Brain microvascular endothelial cell (primary cell): ENCODE measurements at regions not wholly inside any gene's neighbourhood (a gene's known extent, or its start where the extent isn't known, plus 50 kb on each side); places are given as distances from the start of the nearest gene placed in this dataset.

Experiments used
- DNase-seq: peaks from one replicate; pipeline ENCODE4 v3.0.0-alpha.2; 2020
- H3K27ac ChIP-seq: fragments of 250-450 bp; sonication (Bioruptor Pico); 2 replicates; pipeline ENCODE4 v1.5.1; 2020; ENCODE audit warnings: mild to moderate bottlenecking, moderate library complexity
- H3K27me3 ChIP-seq: fragments of 250-450 bp; sonication (Bioruptor Pico); replicated peaks from 2 replicates; pipeline ENCODE4 v1.5.1; 2020; ENCODE audit warnings: mild to moderate bottlenecking
- H3K36me3 ChIP-seq: fragments of 250-450 bp; sonication (Bioruptor Pico); replicated peaks from 2 replicates; pipeline ENCODE4 v1.5.1; 2020; ENCODE audit warnings: mild to moderate bottlenecking
- H3K4me3 ChIP-seq: 2 replicates; pipeline ENCODE4 v1.5.1; 2011; ENCODE audit warnings: low read depth, mild to moderate bottlenecking, control low read depth, low read length, moderate library complexity
- in situ Hi-C: cut with HindIII; loops from 2 replicates; pipeline ENCODE4 v1.10.0; 2017; ENCODE audit warnings: low sequenced_read_pairs, low pct_ligation_motif_present
- TF ChIP-seq, protein P1 (sequence below): IDR thresholded peaks from 2 replicates; pipeline ENCODE4 v1.5.1; 2011; ENCODE audit warnings: low read depth, mild to moderate bottlenecking, moderate library complexity, low read length, control low read depth, inconsistent platforms; ENCODE audit errors: missing control alignments

DNA sequence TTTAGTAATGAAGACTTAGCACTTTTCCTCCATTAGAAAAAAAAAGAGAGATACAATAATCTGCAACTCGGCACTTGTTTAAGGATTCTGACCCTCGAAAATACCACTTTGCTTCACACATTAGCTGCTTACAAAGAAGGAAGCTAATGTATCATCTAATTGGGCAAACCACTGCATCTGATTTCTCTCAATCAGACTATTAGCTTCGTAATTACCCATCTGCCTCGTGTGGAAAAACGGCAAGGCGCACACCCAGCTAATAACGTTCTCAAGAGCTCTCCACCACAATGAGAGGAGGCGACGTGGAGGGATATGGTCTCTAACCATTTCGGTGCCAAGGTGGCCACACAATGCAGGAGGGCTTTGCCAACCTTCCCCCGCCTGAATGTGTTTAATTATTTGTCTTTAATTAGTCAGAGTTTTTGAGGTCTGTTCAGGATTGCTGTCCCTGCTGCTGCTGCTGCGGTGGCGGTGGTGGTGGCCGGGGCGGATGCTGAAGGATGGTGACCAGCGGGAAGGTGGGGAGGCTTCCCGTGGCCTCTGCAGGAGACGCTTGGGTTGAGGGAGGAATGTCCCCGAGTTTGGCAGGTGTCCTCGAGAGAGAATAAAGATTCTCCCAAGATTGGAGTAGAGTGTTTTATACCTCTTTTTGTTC lies 374.5 kb downstream of the RPS6KC1 start:
- Histone ChIP-seq H3K36me3 (no peaks in the 10 kb centered on the region), H3K27me3 (no peaks in the 10 kb centered on the region), H3K4me3 (no peak overlapping the region), H3K27ac (no peak overlapping the region)
- in situ Hi-C loops = no loop called here
- DNase-seq = no peak
- TF ChIP-seq, protein P1, sequence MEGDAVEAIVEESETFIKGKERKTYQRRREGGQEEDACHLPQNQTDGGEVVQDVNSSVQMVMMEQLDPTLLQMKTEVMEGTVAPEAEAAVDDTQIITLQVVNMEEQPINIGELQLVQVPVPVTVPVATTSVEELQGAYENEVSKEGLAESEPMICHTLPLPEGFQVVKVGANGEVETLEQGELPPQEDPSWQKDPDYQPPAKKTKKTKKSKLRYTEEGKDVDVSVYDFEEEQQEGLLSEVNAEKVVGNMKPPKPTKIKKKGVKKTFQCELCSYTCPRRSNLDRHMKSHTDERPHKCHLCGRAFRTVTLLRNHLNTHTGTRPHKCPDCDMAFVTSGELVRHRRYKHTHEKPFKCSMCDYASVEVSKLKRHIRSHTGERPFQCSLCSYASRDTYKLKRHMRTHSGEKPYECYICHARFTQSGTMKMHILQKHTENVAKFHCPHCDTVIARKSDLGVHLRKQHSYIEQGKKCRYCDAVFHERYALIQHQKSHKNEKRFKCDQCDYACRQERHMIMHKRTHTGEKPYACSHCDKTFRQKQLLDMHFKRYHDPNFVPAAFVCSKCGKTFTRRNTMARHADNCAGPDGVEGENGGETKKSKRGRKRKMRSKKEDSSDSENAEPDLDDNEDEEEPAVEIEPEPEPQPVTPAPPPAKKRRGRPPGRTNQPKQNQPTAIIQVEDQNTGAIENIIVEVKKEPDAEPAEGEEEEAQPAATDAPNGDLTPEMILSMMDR = no peak

- no peak for DNase-seq
- TF ChIP-seq, protein P1 = no peak
- Histone ChIP-seq H3K27me3 (no peaks in the 10 kb centered on the region), H3K27ac (no peak overlapping the region), H3K4me3 (no peak overlapping the region), H3K36me3 (no peaks in the 10 kb centered on the region)
- in situ Hi-C loops = no loop called here
These were observed 378.6 kb downstream of the RPS6KC1 start for GRCh38 chr1:213429642-213430041.

GRCh38 chr1:213435715-213436114 lies 384.7 kb downstream of the RPS6KC1 start:
- TF ChIP-seq, protein P1 = no peak
- Histone ChIP-seq H3K27ac (no peak overlapping the region), H3K4me3 (no peak overlapping the region), H3K36me3 (no peaks in the 10 kb centered on the region), H3K27me3 (no peaks in the 10 kb centered on the region)
- no peak for DNase-seq
- in situ Hi-C loops = no loop called here

- H3K36me3 ChIP-seq = no peaks in the 10 kb centered on the region
- TF ChIP-seq, protein P1 = no peak
- no peaks in the 10 kb centered on the region for H3K27me3 ChIP-seq
- no peak overlapping the region for H3K27ac ChIP-seq
- in situ Hi-C loops = no loop called here
- no peak overlapping the region for H3K4me3 ChIP-seq
- no peak for DNase-seq
These were observed 387.3 kb downstream of the RPS6KC1 start for GRCh38 chr1:213438339-213438738.

DNA sequence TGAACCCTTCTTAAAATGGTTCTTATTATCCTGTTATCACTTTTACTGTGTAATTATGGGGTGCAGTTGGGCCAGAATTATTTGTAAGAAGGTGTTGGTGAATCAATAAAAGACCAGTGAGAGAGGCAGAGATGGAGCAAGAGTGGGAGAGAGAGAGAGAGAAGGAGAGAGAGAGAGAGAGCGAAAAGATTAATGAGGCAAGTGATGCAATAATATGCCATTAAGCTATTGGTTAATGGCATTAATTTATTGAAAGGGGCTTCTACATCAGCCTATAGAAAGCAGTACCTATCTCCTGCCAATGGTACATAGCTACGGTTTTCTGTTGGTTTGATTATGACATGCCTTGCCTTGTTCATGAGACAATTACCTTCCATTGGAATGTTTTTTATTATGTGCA lies 388.7 kb downstream of the RPS6KC1 start:
- in situ Hi-C loops = no loop called here
- Histone ChIP-seq H3K4me3 (no peak overlapping the region), H3K27ac (no peak overlapping the region), H3K36me3 (no peaks in the 10 kb centered on the region), H3K27me3 (no peaks in the 10 kb centered on the region)
- TF ChIP-seq, protein P1 = no peak
- no peak for DNase-seq

- H3K27me3 ChIP-seq = no peaks in the 10 kb centered on the region
- TF ChIP-seq, protein P1 = no peak
- no peak overlapping the region for H3K27ac ChIP-seq
- no peaks in the 10 kb centered on the region for H3K36me3 ChIP-seq
- in situ Hi-C loops = no loop called here
- DNase-seq = no peak
- no peak overlapping the region for H3K4me3 ChIP-seq
These were observed 389.7 kb downstream of the RPS6KC1 start for GRCh38 chr1:213440766-213441165.
